ENCODE measurements at regions not wholly inside any gene's neighbourhood (a gene's known extent, or its start where the extent isn't known, plus 50 kb on each side); places are given as distances from the start of the nearest gene placed in this dataset.
"Not testable (repeated sequence)": the region's sequence is repeated elsewhere in the genome, so short reads cannot be mapped to it uniquely, and the experiment has no call there.

DNA sequence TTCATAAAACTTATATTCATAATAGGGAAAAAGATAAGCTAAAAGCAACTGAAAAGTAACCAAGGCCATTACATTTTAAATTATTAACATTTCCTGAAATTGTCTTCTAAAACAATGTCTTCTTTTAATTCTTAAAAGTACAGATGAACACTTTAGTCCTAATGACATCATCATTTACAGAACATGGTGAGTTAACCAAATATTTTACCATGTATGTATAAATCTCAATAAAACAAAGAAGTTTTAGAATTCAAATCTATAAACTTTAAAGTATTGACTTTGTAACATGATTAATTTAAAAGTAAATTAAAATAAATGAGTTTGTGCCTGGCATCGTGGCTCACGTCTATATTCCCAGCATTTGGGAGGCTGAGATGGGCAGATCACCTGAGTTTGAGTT lies 125.9 kb upstream of the PRSS16 start:
- Histone ChIP-seq H3K4me1 (ENCODE audit: control insufficient read depth in 5 of 5, insufficient read depth in 5 of 5, low read length in 5 of 5) (peaks cover 0 to 3% (median 0%) of the 10 kb centered on the region in 5 donors), H3K36me3 (ENCODE audit: control insufficient read depth in 5 of 5, insufficient read depth in 5 of 5, low read length in 5 of 5) (no peaks in the 10 kb centered on the region), H3K4me3 (ENCODE audit: low read depth in 1 of 5, low read length in 5 of 5) (no peak overlapping the region), H3K9ac (ENCODE audit: low read length in 5 of 5) (no peak overlapping the region), H3K27ac (ENCODE audit: low read depth, low read length) (no peak overlapping the region), H3K9me3 (ENCODE audit: control insufficient read depth in 5 of 5, low read length in 5 of 5) (no peaks in the 10 kb centered on the region), H3K27me3 (ENCODE audit: control insufficient read depth in 5 of 5, insufficient read depth in 4 of 5, low read length in 5 of 5) (no peaks in the 10 kb centered on the region)

DNA sequence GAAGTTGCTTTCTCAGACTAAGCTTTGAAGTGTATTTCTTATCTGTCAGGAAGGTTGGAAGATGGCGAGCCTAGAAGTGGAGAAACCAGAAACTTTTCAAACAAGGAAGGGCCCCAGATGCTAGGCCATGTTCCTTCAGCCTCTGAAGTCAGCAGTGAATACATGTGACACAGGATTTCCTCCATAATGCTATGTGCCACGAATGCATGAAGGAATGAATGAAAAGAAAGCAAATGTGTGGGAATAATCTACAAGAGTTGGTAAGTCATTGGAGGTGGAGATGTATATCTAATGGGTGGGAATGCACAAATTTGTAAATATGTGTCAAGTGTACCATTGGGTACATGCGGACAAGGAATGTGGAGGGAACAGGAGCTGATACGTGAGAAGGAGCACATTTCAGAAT lies 123.2 kb upstream of the PRSS16 start:
- Histone ChIP-seq H3K27me3 (ENCODE audit: control insufficient read depth in 5 of 5, insufficient read depth in 4 of 5, low read length in 5 of 5) (no peaks in the 10 kb centered on the region), H3K9me3 (ENCODE audit: control insufficient read depth in 5 of 5, low read length in 5 of 5) (no peaks in the 10 kb centered on the region), H3K4me3 (ENCODE audit: low read depth in 1 of 5, low read length in 5 of 5) (no peak overlapping the region)

DNA sequence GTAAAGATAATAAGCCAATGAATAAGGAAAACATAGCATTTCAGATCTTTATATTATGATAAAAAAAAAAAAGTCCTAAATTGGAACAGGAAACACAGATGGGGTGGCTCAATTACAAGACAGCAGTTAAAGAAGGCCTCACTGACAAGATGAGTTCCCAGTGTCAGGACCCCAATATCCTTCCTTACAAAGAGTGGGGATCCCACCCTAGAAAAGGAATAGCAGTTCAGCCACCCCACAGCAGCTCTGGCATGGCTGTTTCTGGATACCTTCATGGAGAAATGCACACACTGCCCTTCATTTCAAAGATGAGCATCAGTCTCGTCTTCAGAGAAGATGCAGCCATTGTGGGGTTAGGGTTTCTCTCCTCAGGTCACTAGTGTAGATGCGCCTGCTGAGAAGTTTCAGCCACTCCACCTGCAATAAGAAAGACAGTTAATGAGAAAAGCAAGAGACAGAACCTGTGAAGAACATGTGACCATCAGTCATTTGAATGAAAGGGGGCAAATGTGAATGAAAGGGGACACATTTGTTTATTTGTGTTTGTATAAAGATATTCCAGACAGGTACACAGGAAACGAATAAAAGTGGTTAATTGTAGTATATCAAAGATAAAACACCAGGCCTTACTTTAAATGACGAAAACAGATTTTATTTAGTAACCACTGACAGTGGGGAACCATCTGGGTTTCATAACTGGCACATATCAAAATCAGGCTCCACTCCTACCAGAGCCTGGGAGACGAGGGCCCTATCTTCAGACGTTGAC lies 121.3 kb upstream of the PRSS16 start:
- Histone ChIP-seq H3K27ac (ENCODE audit: low read depth, low read length) (peak overlapping the region; percentile 60), H3K27me3 (ENCODE audit: control insufficient read depth in 5 of 5, insufficient read depth in 4 of 5, low read length in 5 of 5) (no peaks in the 10 kb centered on the region), H3K9ac (ENCODE audit: low read length in 5 of 5) (no peak overlapping the region), H3K36me3 (ENCODE audit: control insufficient read depth in 5 of 5, insufficient read depth in 5 of 5, low read length in 5 of 5) (no peaks in the 10 kb centered on the region), H3K4me3 (ENCODE audit: low read depth in 1 of 5, low read length in 5 of 5) (peak overlapping the region in 4 of 5 donors; percentile 52 to 71 (median 63)), H3K4me1 (ENCODE audit: control insufficient read depth in 5 of 5, insufficient read depth in 5 of 5, low read length in 5 of 5) (peaks cover 0 to 13% (median 7%) of the 10 kb centered on the region in 5 donors), H3K9me3 (ENCODE audit: control insufficient read depth in 5 of 5, low read length in 5 of 5) (no peaks in the 10 kb centered on the region)

More for the DNA sequence above, 123.2 kb upstream of the PRSS16 start:
- H3K9ac ChIP-seq (ENCODE audit: low read length in 5 of 5), result no peak overlapping the region
- H3K36me3 ChIP-seq (ENCODE audit: control insufficient read depth in 5 of 5, insufficient read depth in 5 of 5, low read length in 5 of 5), result no peaks in the 10 kb centered on the region
- no peak overlapping the region for H3K27ac ChIP-seq (ENCODE audit: low read depth, low read length)
- peaks cover 0 to 10% (median 4%) of the 10 kb centered on the region in 5 donors for H3K4me1 ChIP-seq (ENCODE audit: control insufficient read depth in 5 of 5, insufficient read depth in 5 of 5, low read length in 5 of 5)

DNA sequence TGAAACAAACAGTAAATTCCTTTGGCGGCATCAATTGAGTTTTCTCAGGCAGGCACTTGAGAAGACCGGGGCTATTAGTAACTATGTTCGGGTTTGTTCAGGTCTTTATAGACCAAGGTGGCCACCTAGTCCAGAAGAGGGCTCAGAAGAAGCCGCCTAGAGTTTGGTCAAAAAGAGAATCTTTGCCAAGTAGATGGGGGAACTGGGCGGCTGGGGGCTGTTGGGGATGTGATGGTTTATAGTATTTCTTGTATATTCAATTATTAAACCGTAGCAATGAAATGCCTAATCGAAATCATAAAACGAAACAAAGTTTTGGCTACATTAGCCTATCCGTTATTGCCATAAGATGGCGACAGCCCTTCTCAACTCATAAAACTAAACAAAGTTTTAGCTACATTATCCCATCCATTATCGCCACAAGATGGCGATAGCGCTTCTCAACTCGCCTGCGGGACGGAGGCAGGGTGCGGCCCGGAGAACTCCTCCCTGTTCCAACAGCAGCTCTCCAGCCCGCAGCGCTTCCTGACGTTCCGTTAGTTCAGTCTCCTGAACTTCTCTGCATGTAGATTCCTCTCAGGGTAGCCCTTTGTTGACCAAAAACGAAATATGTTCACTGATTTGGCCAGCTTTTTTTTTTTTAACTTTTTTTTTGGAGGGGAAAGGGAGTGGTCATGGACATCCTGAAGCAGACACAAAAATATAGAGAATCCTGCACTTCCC lies 120.5 kb upstream of the PRSS16 start:
- no peaks in the 10 kb centered on the region for H3K9me3 ChIP-seq (ENCODE audit: control insufficient read depth in 5 of 5, low read length in 5 of 5)
- H3K9ac ChIP-seq (ENCODE audit: low read length in 5 of 5), result peak overlapping the region in 4 of 5 donors; percentile 4 to 60 (median 44)
- H3K27ac ChIP-seq (ENCODE audit: low read depth, low read length), result peak overlapping the region; percentile 60
- H3K4me3 ChIP-seq (ENCODE audit: low read depth in 1 of 5, low read length in 5 of 5), result peak overlapping the region; percentile 40 to 71 (median 61)
- no peaks in the 10 kb centered on the region for H3K36me3 ChIP-seq (ENCODE audit: control insufficient read depth in 5 of 5, insufficient read depth in 5 of 5, low read length in 5 of 5)
- peaks cover 0 to 18% (median 11%) of the 10 kb centered on the region in 5 donors for H3K4me1 ChIP-seq (ENCODE audit: control insufficient read depth in 5 of 5, insufficient read depth in 5 of 5, low read length in 5 of 5)
- no peaks in the 10 kb centered on the region for H3K27me3 ChIP-seq (ENCODE audit: control insufficient read depth in 5 of 5, insufficient read depth in 4 of 5, low read length in 5 of 5)

DNA sequence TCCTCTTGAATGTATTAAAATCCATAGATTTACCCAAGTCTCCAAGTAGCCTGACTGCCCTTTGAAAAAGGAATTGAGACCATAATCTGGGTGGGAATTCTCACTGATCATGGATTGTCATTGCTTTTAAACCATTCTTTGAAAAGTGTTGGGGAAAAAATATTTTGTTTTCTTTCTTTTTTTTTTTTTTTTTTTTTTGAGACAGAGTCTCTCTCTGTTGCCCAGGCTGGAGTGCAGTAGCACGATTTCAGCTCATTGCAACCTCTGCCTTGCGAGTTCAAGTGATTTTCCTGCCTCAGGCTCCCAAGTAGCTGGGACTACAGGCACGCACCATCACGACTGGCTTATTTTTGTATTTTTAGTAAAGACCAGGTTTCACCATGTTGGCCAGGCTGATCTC lies 119.6 kb upstream of the PRSS16 start:
- not testable (repeated sequence) for H3K9me3 ChIP-seq (ENCODE audit: control insufficient read depth in 5 of 5, low read length in 5 of 5); H3K27ac ChIP-seq (ENCODE audit: low read depth, low read length); H3K27me3 ChIP-seq (ENCODE audit: control insufficient read depth in 5 of 5, insufficient read depth in 4 of 5, low read length in 5 of 5); H3K4me3 ChIP-seq (ENCODE audit: low read depth in 1 of 5, low read length in 5 of 5); H3K36me3 ChIP-seq (ENCODE audit: control insufficient read depth in 5 of 5, insufficient read depth in 5 of 5, low read length in 5 of 5)
- Histone ChIP-seq H3K4me1 (ENCODE audit: control insufficient read depth in 5 of 5, insufficient read depth in 5 of 5, low read length in 5 of 5) (peaks cover 0 to 24% (median 18%) of the 10 kb centered on the region in 5 donors), H3K9ac (ENCODE audit: low read length in 5 of 5) (peak overlapping the region in 1 of 5 donors; percentile 51)

DNA sequence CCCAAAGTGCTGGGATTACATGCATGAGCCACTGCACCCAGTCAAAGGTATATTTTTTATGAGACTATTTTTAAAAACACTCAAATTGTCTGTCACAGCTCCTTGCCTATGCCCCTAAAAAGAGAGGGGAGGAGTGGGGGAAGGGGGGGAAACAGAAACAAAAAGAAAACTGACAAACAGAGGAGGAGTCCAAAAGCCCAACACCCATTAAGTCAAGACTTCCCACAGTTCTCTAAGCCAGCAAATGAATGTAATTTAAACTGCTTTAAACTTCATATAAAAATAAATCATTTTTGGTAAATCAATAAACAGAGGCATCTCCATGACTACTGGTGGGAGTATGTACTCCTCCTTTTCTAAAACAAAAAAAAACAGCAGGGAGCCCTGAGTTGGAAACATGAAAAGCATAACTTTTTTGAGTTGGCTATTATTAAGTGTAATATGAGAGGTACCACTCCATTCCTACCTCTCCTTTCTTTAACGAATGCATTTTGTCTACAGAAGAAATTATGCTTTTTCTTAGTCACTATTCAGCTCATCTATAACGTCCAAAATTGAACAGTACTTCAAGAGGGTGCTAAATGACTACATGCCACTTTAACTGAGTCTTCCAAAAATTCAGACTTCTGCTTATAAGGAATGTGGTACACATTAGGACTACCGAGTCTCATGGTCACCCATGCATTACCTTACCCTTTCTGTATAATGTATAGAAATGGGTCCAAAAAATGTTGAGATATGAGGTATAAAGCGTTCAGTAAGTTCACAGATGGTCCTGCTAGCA lies 119.0 kb upstream of the PRSS16 start:
- Histone ChIP-seq H3K27ac (ENCODE audit: low read depth, low read length) (no peak overlapping the region), H3K9me3 (ENCODE audit: control insufficient read depth in 5 of 5, low read length in 5 of 5) (no peaks in the 10 kb centered on the region), H3K4me1 (ENCODE audit: control insufficient read depth in 5 of 5, insufficient read depth in 5 of 5, low read length in 5 of 5) (peaks cover 0 to 31% (median 24%) of the 10 kb centered on the region in 5 donors), H3K9ac (ENCODE audit: low read length in 5 of 5) (no peak overlapping the region), H3K4me3 (ENCODE audit: low read depth in 1 of 5, low read length in 5 of 5) (no peak overlapping the region), H3K36me3 (ENCODE audit: control insufficient read depth in 5 of 5, insufficient read depth in 5 of 5, low read length in 5 of 5) (no peaks in the 10 kb centered on the region), H3K27me3 (ENCODE audit: control insufficient read depth in 5 of 5, insufficient read depth in 4 of 5, low read length in 5 of 5) (no peaks in the 10 kb centered on the region)

DNA sequence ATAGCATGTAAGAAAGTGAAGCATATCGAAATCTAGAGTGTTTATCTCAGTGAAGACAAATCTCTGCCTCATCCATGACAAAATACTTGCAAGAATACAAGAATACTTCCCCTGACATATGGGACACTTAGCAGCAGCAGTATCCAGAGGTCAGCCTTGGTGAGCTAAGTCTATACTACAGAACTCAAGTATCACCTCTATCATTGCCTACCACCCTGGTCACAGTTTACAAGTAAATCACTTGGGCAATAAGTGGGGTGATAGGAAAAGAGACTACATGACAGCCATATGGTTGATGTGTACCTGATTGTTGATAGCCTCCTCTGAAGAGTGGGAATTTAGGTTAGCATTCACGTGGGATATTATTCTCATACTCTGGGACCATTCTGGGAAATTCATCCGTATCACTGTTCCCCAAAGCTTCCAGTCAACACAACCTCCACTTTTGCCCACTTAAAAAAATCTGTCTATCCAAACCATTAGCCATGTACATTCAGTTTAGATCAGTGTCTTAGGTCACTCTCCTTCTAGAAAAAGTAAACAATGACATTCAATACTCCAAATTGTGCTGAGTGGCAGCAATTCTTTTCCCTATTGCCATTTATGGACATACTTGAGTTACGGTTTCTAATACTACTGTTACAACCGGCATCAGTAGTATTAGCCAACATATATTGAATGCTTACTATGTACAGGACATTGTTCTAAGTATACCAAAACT lies 118.2 kb upstream of the PRSS16 start:
- Histone ChIP-seq H3K4me3 (ENCODE audit: low read depth in 1 of 5, low read length in 5 of 5) (no peak overlapping the region), H3K27ac (ENCODE audit: low read depth, low read length) (no peak overlapping the region), H3K27me3 (ENCODE audit: control insufficient read depth in 5 of 5, insufficient read depth in 4 of 5, low read length in 5 of 5) (no peaks in the 10 kb centered on the region), H3K9ac (ENCODE audit: low read length in 5 of 5) (no peak overlapping the region), H3K9me3 (ENCODE audit: control insufficient read depth in 5 of 5, low read length in 5 of 5) (peaks cover 0 to under 1% (median 0%) of the 10 kb centered on the region in 5 donors), H3K4me1 (ENCODE audit: control insufficient read depth in 5 of 5, insufficient read depth in 5 of 5, low read length in 5 of 5) (peaks cover 0 to 36% (median 32%) of the 10 kb centered on the region in 5 donors), H3K36me3 (ENCODE audit: control insufficient read depth in 5 of 5, insufficient read depth in 5 of 5, low read length in 5 of 5) (no peaks in the 10 kb centered on the region)

DNA sequence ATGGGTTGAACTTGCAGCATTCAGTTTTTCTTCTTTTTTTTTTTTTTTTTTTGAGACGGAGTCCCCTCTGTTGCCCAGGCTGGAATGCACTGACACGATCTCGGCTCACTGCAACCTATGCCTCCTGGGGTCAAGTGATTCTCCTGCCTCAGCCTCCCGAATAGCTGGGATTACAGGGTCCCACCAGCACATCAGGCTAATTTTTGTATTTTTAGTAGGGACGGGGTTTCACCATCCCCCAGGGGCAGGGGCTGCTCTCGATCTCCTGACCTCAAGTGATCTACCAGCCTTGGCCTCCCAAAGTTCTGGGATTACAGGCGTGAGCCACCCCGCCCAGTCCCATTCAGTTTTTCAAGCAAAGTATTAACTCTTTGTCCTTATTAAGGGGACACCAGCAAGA lies 117.6 kb upstream of the PRSS16 start:
- H3K9ac ChIP-seq (ENCODE audit: low read length in 5 of 5), result no peak overlapping the region
- H3K36me3 ChIP-seq (ENCODE audit: control insufficient read depth in 5 of 5, insufficient read depth in 5 of 5, low read length in 5 of 5), result no peaks in the 10 kb centered on the region
- H3K27me3 ChIP-seq (ENCODE audit: control insufficient read depth in 5 of 5, insufficient read depth in 4 of 5, low read length in 5 of 5), result no peaks in the 10 kb centered on the region
- no peak overlapping the region for H3K27ac ChIP-seq (ENCODE audit: low read depth, low read length)
- H3K4me1 ChIP-seq (ENCODE audit: control insufficient read depth in 5 of 5, insufficient read depth in 5 of 5, low read length in 5 of 5), result peaks cover 0 to 36% (median 33%) of the 10 kb centered on the region in 5 donors
- H3K9me3 ChIP-seq (ENCODE audit: control insufficient read depth in 5 of 5, low read length in 5 of 5), result peaks cover 0 to 2% (median 0%) of the 10 kb centered on the region in 5 donors
- H3K4me3 ChIP-seq (ENCODE audit: low read depth in 1 of 5, low read length in 5 of 5), result no peak overlapping the region

DNA sequence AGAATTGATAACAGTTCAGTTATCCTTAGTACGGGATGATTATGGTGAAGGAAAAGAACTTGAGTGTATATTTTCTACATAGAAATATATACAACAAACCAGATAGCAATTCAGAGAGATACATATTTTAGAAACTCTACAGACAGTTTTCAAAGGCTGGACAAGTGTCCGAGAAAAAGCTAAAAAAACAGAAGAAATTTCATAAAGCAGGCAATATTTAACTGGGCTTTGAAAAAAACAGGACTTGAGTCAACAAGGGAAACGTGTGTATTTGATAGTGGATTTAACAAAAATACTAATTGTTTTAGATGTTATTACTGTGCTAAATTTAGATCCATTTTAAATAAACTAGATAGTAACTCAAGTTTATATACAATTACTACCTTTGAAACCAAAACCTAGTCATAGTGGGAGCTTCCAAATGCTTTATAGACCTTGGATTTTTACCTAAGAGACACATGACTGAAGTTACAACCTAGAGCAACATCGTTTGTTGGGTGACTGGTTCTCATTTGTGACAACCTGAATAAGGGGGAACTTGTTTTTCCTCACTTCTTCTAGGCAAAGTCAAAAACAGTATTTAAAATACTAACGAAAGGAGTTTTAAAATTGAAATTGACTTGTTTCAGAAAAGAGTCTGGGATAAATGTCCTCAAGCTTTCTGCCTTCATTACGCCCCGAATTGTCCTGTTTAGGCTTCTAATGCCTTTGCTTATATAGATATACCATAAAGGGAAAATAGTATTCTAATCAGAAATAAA lies 116.7 kb upstream of the PRSS16 start:
- Histone ChIP-seq H3K27ac (ENCODE audit: low read depth, low read length) (peak overlapping the region; percentile 75), H3K4me3 (ENCODE audit: low read depth in 1 of 5, low read length in 5 of 5) (peak overlapping the region; percentile 70 to 83 (median 76)), H3K4me1 (ENCODE audit: control insufficient read depth in 5 of 5, insufficient read depth in 5 of 5, low read length in 5 of 5) (peaks cover 0 to 36% (median 33%) of the 10 kb centered on the region in 5 donors), H3K36me3 (ENCODE audit: control insufficient read depth in 5 of 5, insufficient read depth in 5 of 5, low read length in 5 of 5) (no peaks in the 10 kb centered on the region), H3K9ac (ENCODE audit: low read length in 5 of 5) (peak overlapping the region in 2 of 5 donors; percentile 38 to 76), H3K27me3 (ENCODE audit: control insufficient read depth in 5 of 5, insufficient read depth in 4 of 5, low read length in 5 of 5) (no peaks in the 10 kb centered on the region), H3K9me3 (ENCODE audit: control insufficient read depth in 5 of 5, low read length in 5 of 5) (peaks cover 0 to 2% (median 0%) of the 10 kb centered on the region in 5 donors)
